ENCODE measurements at regions not wholly inside any gene's neighbourhood (a gene's known extent, or its start where the extent isn't known, plus 50 kb on each side); places are given as distances from the start of the nearest gene placed in this dataset.
"Not testable (repeated sequence)": the region's sequence is repeated elsewhere in the genome, so short reads cannot be mapped to it uniquely, and the experiment has no call there.

GRCh38 chr2:109723153-109723552 is 71.0 kb upstream of the RGPD5 start:
- TF ChIP-seq POLR2AphosphoS5 (IDR thresholded peaks at IDR 0.05; ENCODE audit: low read depth); CTCF (conservative IDR thresholded peaks at IDR 0.05; ENCODE audit: low read depth in 2 of 2); JUNB (IDR thresholded peaks at IDR 0.05; ENCODE audit: unreplicated experiment); REST (IDR thresholded peaks at IDR 0.05; ENCODE audit: unreplicated experiment); EZH2 (IDR thresholded peaks at IDR 0.05; ENCODE audit: low read depth, unreplicated experiment); CREB1 (CRISPR knock-in tag; IDR thresholded peaks at IDR 0.05; ENCODE audit: low read depth); EZH2phosphoT487 (IDR thresholded peaks at IDR 0.05; ENCODE audit: unreplicated experiment); ETS1 (IDR thresholded peaks at IDR 0.05); NANOG (IDR thresholded peaks at IDR 0.05; ENCODE audit: borderline replicate concordance); STAT1 (IDR thresholded peaks at IDR 0.05; ENCODE audit: unreplicated experiment); ZNF114 (CRISPR knock-in tag; IDR thresholded peaks at IDR 0.05); ZNF331 (CRISPR knock-in tag; IDR thresholded peaks at IDR 0.05; ENCODE audit: low read depth): not testable (repeated sequence)
